Body of pancreas (tissue), 4 donors: ENCODE measurements at regions not wholly inside any gene's neighbourhood (a gene's known extent, or its start where the extent isn't known, plus 50 kb on each side); places are given as distances from the start of the nearest gene placed in this dataset.

Experiments
- ATAC-seq: fragments of 150-250 bp; one replicate; pipeline ENCODE4 v1.9.1; 2016
- DNase-seq, 4 donors: peaks; one replicate each; pipeline ENCODE4 v3.0.0-alpha.2; 2019
- H3K27ac ChIP-seq, 4 donors: fragments of 200-600 bp; sonication (generic); 1 replicate in 3 of 4; 2 replicates in 1 of 4; pipeline versions ENCODE4 v1.5.1 to v1.6.1; 2016 to 2019; ENCODE audit warnings: mild to moderate bottlenecking in 1 of 4, mixed read lengths in 1 of 4, moderate library complexity in 1 of 4
- H3K27me3 ChIP-seq, 2 donors: fragments of 200-600 bp; sonication (generic); one replicate each; pipeline ENCODE4 v1.6.0; 2016; ENCODE audit warnings: mild to moderate bottlenecking in 1 of 2
- H3K36me3 ChIP-seq, 2 donors: fragments of 200-600 bp; sonication (generic); replicated peaks in 1 of 2; 2 replicates each; pipeline ENCODE4 v1.5.1; 2016; ENCODE audit warnings: low read depth in 2 of 2; ENCODE audit not compliant: insufficient read depth in 1 of 2
- H3K4me1 ChIP-seq: fragments of 200-600 bp; sonication (generic); one replicate; pipeline ENCODE4 v1.6.0; 2016
- H3K4me3 ChIP-seq, 2 donors: fragments of 200-600 bp; sonication (generic); 1 replicate in 1 of 2; 2 replicates in 1 of 2; pipeline ENCODE4 v1.5.1; 2016 to 2019
- H3K9me3 ChIP-seq, 3 donors: fragments of 200-600 bp; sonication (generic); 1 replicate in 2 of 3; 2 replicates in 1 of 3; pipeline ENCODE4 v1.5.1; 2016
- POLR2A ChIP-seq, 3 donors: fragments of 450-650 bp; IDR thresholded peaks; one replicate each; pipeline ENCODE4 v1.6.1; 2016; ENCODE audit warnings: antibody characterized with exemption in 3 of 3, mild to moderate bottlenecking in 2 of 3
- WGBS, 2 donors: methylation state at CpG; one replicate each; pipeline ENCODE4 v1.1.5; 2017; 5-methylcytosine and 5-hydroxymethylcytosine counted together
- intact Hi-C: fragments of 100-400 bp; cut with DNase I; formaldehyde crosslinking; loops from one replicate; pipeline ENCODE4 v1.15.1; 2023
- TF ChIP-seq, protein P1 (sequence below), 7 experiments: fragments of 450-650 bp in 4 of 7; fragments of 200-600 bp in 3 of 7; sonication (generic) in 3 of 7; IDR thresholded peaks; one replicate each; pipeline ENCODE4 v1.5.1; 2016 to 2019; ENCODE audit warnings: antibody characterized with exemption in 7 of 7

DNA sequence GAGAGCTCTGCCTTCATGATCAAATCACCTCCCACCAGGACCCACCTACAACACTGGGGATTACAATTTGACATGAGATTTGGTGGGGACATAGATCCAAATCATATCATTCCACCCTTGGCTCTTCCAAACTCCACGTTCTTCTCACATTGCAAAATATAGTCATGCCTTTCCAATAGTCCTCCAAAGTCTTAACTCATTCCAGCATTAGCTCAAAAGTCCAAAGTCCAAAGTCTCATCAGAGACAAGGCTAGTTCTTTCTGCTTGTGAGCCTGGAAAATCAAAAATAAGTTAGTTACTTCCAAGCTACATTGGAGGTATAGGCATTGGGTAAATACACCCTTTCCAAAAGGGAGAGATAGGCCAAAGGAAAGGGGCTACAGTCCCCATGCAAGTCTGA, 186.9 kb upstream of the PAPPA start:
- DNase-seq: no peak
- Histone ChIP-seq H3K36me3 (no peaks in the 10 kb centered on the region), H3K4me1 (no peaks in the 10 kb centered on the region), H3K27me3 (no peaks in the 10 kb centered on the region), H3K9me3 (no peaks in the 10 kb centered on the region), H3K27ac (no peak overlapping the region), H3K4me3 (no peak overlapping the region)
- ATAC-seq: no peak
- 39 to 55% methylated on average over 1 of the region's 1 CpG for WGBS, 2 donors
- intact Hi-C loops: no loop called here
- no peak for TF ChIP-seq POLR2A (IDR thresholded peaks at IDR 0.05)
- TF ChIP-seq, protein P1, sequence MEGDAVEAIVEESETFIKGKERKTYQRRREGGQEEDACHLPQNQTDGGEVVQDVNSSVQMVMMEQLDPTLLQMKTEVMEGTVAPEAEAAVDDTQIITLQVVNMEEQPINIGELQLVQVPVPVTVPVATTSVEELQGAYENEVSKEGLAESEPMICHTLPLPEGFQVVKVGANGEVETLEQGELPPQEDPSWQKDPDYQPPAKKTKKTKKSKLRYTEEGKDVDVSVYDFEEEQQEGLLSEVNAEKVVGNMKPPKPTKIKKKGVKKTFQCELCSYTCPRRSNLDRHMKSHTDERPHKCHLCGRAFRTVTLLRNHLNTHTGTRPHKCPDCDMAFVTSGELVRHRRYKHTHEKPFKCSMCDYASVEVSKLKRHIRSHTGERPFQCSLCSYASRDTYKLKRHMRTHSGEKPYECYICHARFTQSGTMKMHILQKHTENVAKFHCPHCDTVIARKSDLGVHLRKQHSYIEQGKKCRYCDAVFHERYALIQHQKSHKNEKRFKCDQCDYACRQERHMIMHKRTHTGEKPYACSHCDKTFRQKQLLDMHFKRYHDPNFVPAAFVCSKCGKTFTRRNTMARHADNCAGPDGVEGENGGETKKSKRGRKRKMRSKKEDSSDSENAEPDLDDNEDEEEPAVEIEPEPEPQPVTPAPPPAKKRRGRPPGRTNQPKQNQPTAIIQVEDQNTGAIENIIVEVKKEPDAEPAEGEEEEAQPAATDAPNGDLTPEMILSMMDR (IDR thresholded peaks at IDR 0.05): no peak

DNA sequence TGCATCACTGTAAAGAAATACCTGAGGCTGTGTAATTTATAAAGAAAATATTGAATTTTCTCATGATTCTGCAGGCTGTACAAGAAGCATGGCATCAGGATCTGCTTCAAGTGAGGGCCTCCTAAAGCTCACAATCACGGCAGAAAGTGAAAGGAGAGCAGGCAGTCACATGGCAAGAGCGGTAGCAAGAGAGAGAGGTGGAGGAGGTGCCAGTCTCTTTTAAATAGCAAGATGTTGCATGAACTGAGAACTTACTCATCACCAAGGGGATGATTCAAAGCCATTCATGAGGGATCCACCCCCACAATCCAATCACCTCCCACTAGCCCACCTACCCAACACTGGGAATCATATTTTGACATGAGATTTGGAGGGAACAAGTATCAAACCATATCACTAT, 184.5 kb upstream of the PAPPA start:
- DNase-seq (no peak), ATAC-seq (no peak)
- H3K4me3 ChIP-seq: no peak overlapping the region
- no peak for TF ChIP-seq POLR2A (IDR thresholded peaks at IDR 0.05)
- TF ChIP-seq, protein P1 (IDR thresholded peaks at IDR 0.05): no peak
- H3K27me3 ChIP-seq: no peaks in the 10 kb centered on the region
- intact Hi-C loops: no loop called here
- no peaks in the 10 kb centered on the region for H3K4me1 ChIP-seq
- no peak overlapping the region for H3K27ac ChIP-seq
- 52 to 71% methylated on average over 2 of the region's 2 CpGs for WGBS, 2 donors
- H3K36me3 ChIP-seq: no peaks in the 10 kb centered on the region
- no peaks in the 10 kb centered on the region for H3K9me3 ChIP-seq

GRCh38 chr9:115972362-115972761, 181.2 kb upstream of the PAPPA start:
- Histone ChIP-seq H3K27me3 (no peaks in the 10 kb centered on the region), H3K4me1 (no peaks in the 10 kb centered on the region), H3K36me3 (no peaks in the 10 kb centered on the region), H3K9me3 (no peaks in the 10 kb centered on the region), H3K27ac (no peak overlapping the region), H3K4me3 (no peak overlapping the region)
- no peak for ATAC-seq
- intact Hi-C loops: no loop called here
- DNase-seq: no peak
- TF ChIP-seq, protein P1 (IDR thresholded peaks at IDR 0.05): no peak
- no peak for TF ChIP-seq POLR2A (IDR thresholded peaks at IDR 0.05)

DNA sequence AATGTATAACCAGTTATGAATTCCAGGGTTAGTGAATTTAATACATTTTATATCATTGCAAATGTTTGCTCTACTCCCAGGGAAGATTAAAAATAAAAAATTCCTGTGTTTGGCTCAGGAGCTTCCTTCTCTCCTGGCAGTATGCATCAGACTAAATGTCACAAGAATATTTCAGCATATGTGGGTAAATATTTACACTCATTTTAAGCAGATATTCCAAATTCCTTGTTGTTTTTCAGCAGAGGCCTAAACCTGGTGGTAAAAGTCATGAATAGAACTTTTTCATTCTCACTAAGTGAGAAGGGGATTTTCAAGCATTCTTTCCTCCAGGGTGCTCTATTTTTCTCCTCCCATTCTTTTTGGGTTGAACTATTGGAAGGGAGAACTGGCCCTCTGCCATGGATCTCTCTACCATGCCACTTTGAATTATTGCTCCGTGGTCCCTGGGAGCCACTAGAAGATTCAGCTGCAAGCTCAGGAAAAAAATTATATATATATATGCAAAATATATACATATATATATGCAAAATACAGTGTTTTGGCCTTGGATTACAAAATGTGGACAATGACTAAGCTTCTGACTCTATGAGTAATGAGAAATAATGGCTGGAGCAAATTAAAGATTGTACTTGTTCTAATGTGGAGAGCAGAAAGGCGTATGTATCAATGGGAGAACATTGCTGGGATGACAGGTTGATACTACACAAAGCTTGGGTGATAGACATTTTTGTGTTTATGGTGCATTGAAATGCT, 180.6 kb upstream of the PAPPA start:
- Histone ChIP-seq H3K27me3 (no peaks in the 10 kb centered on the region), H3K9me3 (no peaks in the 10 kb centered on the region), H3K4me3 (no peak overlapping the region), H3K4me1 (no peaks in the 10 kb centered on the region), H3K36me3 (no peaks in the 10 kb centered on the region), H3K27ac (no peak overlapping the region)
- no peak for TF ChIP-seq POLR2A (IDR thresholded peaks at IDR 0.05)
- intact Hi-C loops: no loop called here
- ATAC-seq: no peak
- DNase-seq: peak in 1 of 4 donors; percentile 2
- 62 to 69% methylated on average over 2 of the region's 2 CpGs for WGBS, 2 donors

DNA sequence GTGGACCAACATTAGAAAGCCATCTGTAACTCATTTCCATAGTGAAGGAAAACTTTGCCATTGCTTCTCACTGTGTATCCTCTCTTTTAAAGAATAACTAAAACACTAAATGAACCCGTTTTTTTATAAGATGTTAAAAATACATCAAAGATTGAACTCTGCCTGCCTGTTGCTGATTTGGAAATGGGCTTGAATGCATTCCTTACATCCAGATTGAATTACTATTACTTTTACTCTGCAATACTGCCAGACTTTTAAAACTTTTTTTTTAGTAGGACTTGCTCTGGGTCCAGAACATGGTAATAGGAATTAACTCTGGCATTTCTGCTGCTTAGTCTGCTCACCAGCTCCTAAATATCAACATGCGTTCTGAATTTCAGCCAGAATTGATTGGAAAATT, 176.8 kb upstream of the PAPPA start:
- Histone ChIP-seq H3K4me3 (no peak overlapping the region), H3K4me1 (peaks cover 8% of the 10 kb centered on the region), H3K27me3 (no peaks in the 10 kb centered on the region), H3K36me3 (no peaks in the 10 kb centered on the region), H3K27ac (no peak overlapping the region), H3K9me3 (no peaks in the 10 kb centered on the region)
- DNase-seq (no peak), ATAC-seq (no peak)
- TF ChIP-seq, protein P1 (IDR thresholded peaks at IDR 0.05): no peak
- no peak for TF ChIP-seq POLR2A (IDR thresholded peaks at IDR 0.05)
- intact Hi-C loops: no loop called here
- WGBS, 2 donors: 66 to 77% methylated on average over 2 of the region's 2 CpGs
